H9 (cell line): ENCODE measurements at regions not wholly inside any gene's neighbourhood (a gene's known extent, or its start where the extent isn't known, plus 50 kb on each side); places are given as distances from the start of the nearest gene placed in this dataset.

ENCODE experiments used
- DNase-seq: peaks from one replicate; pipeline ENCODE4 v3.0.0-alpha.2; 2017
- H2AFZ ChIP-seq: one replicate; pipeline ENCODE4 v1.6.1; 2013; ENCODE audit warnings: mild to moderate bottlenecking, low read length, control low read depth, moderate library complexity
- H2AK5ac ChIP-seq: 2 replicates; pipeline ENCODE4 v1.6.1; 2013; ENCODE audit warnings: low read length, control low read depth, mixed read lengths; ENCODE audit not compliant: insufficient read length
- H2BK120ac ChIP-seq: one replicate; pipeline ENCODE4 v1.6.1; 2013; ENCODE audit warnings: low read depth, mild to moderate bottlenecking, low read length, control low read depth, inconsistent platforms; ENCODE audit not compliant: poor library complexity, severe bottlenecking
- H2BK12ac ChIP-seq: 2 replicates; pipeline ENCODE4 v1.6.1; 2013; ENCODE audit warnings: low read length, control low read depth, mixed read lengths, low read depth; ENCODE audit not compliant: insufficient read length
- H2BK15ac ChIP-seq: 2 replicates; pipeline ENCODE4 v1.6.1; 2013; ENCODE audit warnings: low read depth, low read length, control low read depth
- H2BK20ac ChIP-seq: one replicate; pipeline ENCODE4 v1.6.1; 2013; ENCODE audit warnings: low read depth, mild to moderate bottlenecking, low read length, control low read depth, inconsistent platforms; ENCODE audit not compliant: poor library complexity, severe bottlenecking
- H2BK5ac ChIP-seq: 2 replicates; pipeline ENCODE4 v1.6.1; 2013; ENCODE audit warnings: low read length, control low read depth, mixed read lengths; ENCODE audit not compliant: insufficient read length
- H3K14ac ChIP-seq: 2 replicates; pipeline ENCODE4 v1.6.1; 2013; ENCODE audit warnings: low read length, control low read depth; ENCODE audit not compliant: insufficient read depth
- H3K18ac ChIP-seq: 2 replicates; pipeline ENCODE4 v1.6.1; 2013; ENCODE audit warnings: low read depth, mild to moderate bottlenecking, mixed read lengths, low read length, control low read depth; ENCODE audit not compliant: insufficient read length
- H3K23ac ChIP-seq: 2 replicates; pipeline ENCODE4 v1.6.1; 2013; ENCODE audit warnings: low read length, control low read depth, mixed read lengths, low read depth; ENCODE audit not compliant: insufficient read length
- H3K23me2 ChIP-seq: 2 replicates; pipeline ENCODE4 v1.6.1; 2013; ENCODE audit warnings: low read depth, mild to moderate bottlenecking, mixed read lengths, low read length, control low read depth; ENCODE audit not compliant: insufficient read length, poor library complexity, severe bottlenecking
- H3K27ac ChIP-seq: 2 replicates; pipeline ENCODE4 v1.5.1; 2013; ENCODE audit warnings: low read length, control low read depth, mixed read lengths, low read depth; ENCODE audit not compliant: insufficient read length
- H3K27me3 ChIP-seq: 2 replicates; pipeline ENCODE4 v1.6.1; 2013; ENCODE audit warnings: low read length, control low read depth, inconsistent platforms; ENCODE audit not compliant: insufficient read depth
- H3K4ac ChIP-seq: 2 replicates; pipeline ENCODE4 v1.6.1; 2013; ENCODE audit warnings: low read depth, mild to moderate bottlenecking, control low read depth, inconsistent platforms, low read length, moderate library complexity
- H3K4me1 ChIP-seq: 2 replicates; pipeline ENCODE4 v1.6.1; 2013; ENCODE audit warnings: low read length, control low read depth, inconsistent platforms; ENCODE audit not compliant: insufficient read depth
- H3K4me2 ChIP-seq: 2 replicates; pipeline ENCODE4 v1.6.1; 2013; ENCODE audit warnings: low read length, control low read depth, mixed read lengths; ENCODE audit not compliant: insufficient read length, insufficient read depth
- H3K56ac ChIP-seq: 2 replicates; pipeline ENCODE4 v1.6.1; 2013; ENCODE audit warnings: low read depth, mild to moderate bottlenecking, mixed read lengths, low read length, control low read depth; ENCODE audit not compliant: insufficient read length
- H3K79me1 ChIP-seq: 2 replicates; pipeline ENCODE4 v1.6.1; 2013; ENCODE audit warnings: low read depth, mild to moderate bottlenecking, moderate library complexity, low read length, control low read depth, inconsistent platforms; ENCODE audit not compliant: insufficient read depth, poor library complexity, severe bottlenecking
- H3K79me2 ChIP-seq: 2 replicates; pipeline ENCODE4 v1.6.1; 2013; ENCODE audit warnings: low read length, control low read depth, inconsistent platforms; ENCODE audit not compliant: insufficient read depth
- H3K9ac ChIP-seq: 2 replicates; pipeline ENCODE4 v1.6.1; 2013; ENCODE audit warnings: low read length, control low read depth, mixed read lengths; ENCODE audit not compliant: insufficient read length; ENCODE audit errors: extremely low read depth
- H3K9me3 ChIP-seq: one replicate; pipeline ENCODE4 v1.6.1; 2013; ENCODE audit warnings: low read depth, low read length, inconsistent platforms; ENCODE audit not compliant: control insufficient read depth
- H3T11ph ChIP-seq: one replicate; pipeline ENCODE4 v1.6.1; 2013; ENCODE audit warnings: mild to moderate bottlenecking, low read length, control low read depth, inconsistent platforms
- H4K20me1 ChIP-seq: one replicate; pipeline ENCODE4 v1.6.1; 2013; ENCODE audit not compliant: control insufficient read depth, insufficient read length, insufficient read depth
- H4K5ac ChIP-seq: 2 replicates; pipeline ENCODE4 v1.6.1; 2013; ENCODE audit warnings: low read depth, mild to moderate bottlenecking, mixed read lengths, low read length, control low read depth; ENCODE audit not compliant: insufficient read length
- H4K8ac ChIP-seq: replicated peaks from 2 replicates; pipeline ENCODE4 v1.6.1; 2013; ENCODE audit warnings: low read length, control low read depth, mixed read lengths, low read depth; ENCODE audit not compliant: insufficient read length
- H4K91ac ChIP-seq: 2 replicates; pipeline ENCODE4 v1.6.1; 2013; ENCODE audit warnings: low read depth, mild to moderate bottlenecking, moderate library complexity, mixed read lengths, low read length, control low read depth; ENCODE audit not compliant: insufficient read length
- H3K27ac Mint-ChIP-seq, 3 experiments: 2 replicates in 2 of 3; 3 replicates in 1 of 3; pipeline ENCODE4 v1.8.0; 2020 to 2021; ENCODE audit warnings: mixed read lengths in 3 of 3, mild to moderate bottlenecking in 1 of 3, moderate library complexity in 1 of 3
- H3K27me3 Mint-ChIP-seq: 2 replicates; pipeline ENCODE4 v1.8.0; 2021; ENCODE audit warnings: low read depth, mild to moderate bottlenecking, moderate library complexity, mixed read lengths
- H3K36me3 Mint-ChIP-seq, 3 experiments: 2 replicates in 2 of 3; 3 replicates in 1 of 3; pipeline ENCODE4 v1.8.0; 2020 to 2021; ENCODE audit warnings: low read depth in 3 of 3, mixed read lengths in 3 of 3; ENCODE audit not compliant: insufficient read depth in 1 of 3
- H3K4me1 Mint-ChIP-seq, 2 experiments: 2 replicates each; pipeline ENCODE4 v1.8.0; 2020; ENCODE audit warnings: mixed read lengths in 2 of 2
- H3K4me3 Mint-ChIP-seq, 2 experiments: 2 replicates in 1 of 2; 3 replicates in 1 of 2; pipeline ENCODE4 v1.8.0; 2020 to 2021; ENCODE audit warnings: mild to moderate bottlenecking in 2 of 2, mixed read lengths in 2 of 2, moderate library complexity in 1 of 2
- H3K9me3 Mint-ChIP-seq, 2 experiments: 2 replicates in 1 of 2; 3 replicates in 1 of 2; pipeline ENCODE4 v1.8.0; 2020; ENCODE audit warnings: mild to moderate bottlenecking in 2 of 2, mixed read lengths in 2 of 2, moderate library complexity in 1 of 2
- WGBS: extraction: QIAGEN DNeasy Blood & Tissue Kit; methylation state at CpG from one replicate; pipeline ENCODE4 v1.1.7; 2013; ENCODE audit warnings: missing lambda C conversion rate, low lambda C conversion rate, mixed read lengths; ENCODE audit not compliant: insufficient read length; ENCODE audit errors: extremely low coverage; 5-methylcytosine and 5-hydroxymethylcytosine counted together
- TF ChIP-seq, protein P1 (sequence below): fragments of 200-600 bp; sonication (generic); conservative IDR thresholded peaks from 3 replicates; pipeline ENCODE4 v1.8.0; 2021; ENCODE audit warnings: antibody characterized with exemption, mild to moderate bottlenecking

DNA sequence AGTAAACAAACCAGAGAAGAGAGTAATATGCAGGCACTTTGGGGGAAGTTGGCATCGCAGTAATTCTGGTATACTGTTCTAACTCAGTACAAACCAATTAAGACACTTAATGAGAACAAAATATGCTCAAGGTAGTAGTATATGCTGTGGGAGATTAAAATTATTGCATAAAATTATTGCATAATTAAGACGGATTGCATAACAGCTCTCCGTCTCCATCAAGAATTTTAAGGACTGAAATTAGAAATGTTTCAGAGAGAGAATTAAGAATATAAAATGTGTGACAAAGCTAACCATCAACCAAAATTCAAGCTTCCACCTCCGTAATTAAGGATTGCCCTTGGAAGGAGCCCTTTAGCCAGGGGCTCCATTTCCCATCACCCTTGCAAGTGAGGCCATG lies 428.5 kb downstream of the ETS1 start:
- Histone ChIP-seq H3K79me1 (no peaks in the 10 kb centered on the region), H3K79me2 (no peaks in the 10 kb centered on the region), H2BK15ac (no peak overlapping the region), H4K5ac (no peak overlapping the region), H3K14ac (no peak overlapping the region), H4K91ac (no peak overlapping the region), H3K27me3 (no peaks in the 10 kb centered on the region), H2AK5ac (no peak overlapping the region), H3K4me2 (no peak overlapping the region), H3K27ac (no peak overlapping the region), H3K23me2 (no peaks in the 10 kb centered on the region), H3K56ac (no peak overlapping the region), H2BK20ac (no peak overlapping the region), H4K8ac (no peak overlapping the region), H2BK5ac (no peak overlapping the region), H2BK120ac (no peak overlapping the region), H4K20me1 (no peaks in the 10 kb centered on the region), H3T11ph (no peak overlapping the region), H3K9me3 (no peaks in the 10 kb centered on the region), H3K9ac (no peak overlapping the region), H3K4ac (no peak overlapping the region), H3K23ac (no peak overlapping the region), H3K4me1 (no peaks in the 10 kb centered on the region), H3K18ac (no peak overlapping the region), H2AFZ (no peak overlapping the region), H2BK12ac (no peak overlapping the region)
- no peaks in the 10 kb centered on the region for H3K36me3 Mint-ChIP-seq
- no CpG with 5 or more reads among the region's 4 CpGs for WGBS
- TF ChIP-seq, protein P1, sequence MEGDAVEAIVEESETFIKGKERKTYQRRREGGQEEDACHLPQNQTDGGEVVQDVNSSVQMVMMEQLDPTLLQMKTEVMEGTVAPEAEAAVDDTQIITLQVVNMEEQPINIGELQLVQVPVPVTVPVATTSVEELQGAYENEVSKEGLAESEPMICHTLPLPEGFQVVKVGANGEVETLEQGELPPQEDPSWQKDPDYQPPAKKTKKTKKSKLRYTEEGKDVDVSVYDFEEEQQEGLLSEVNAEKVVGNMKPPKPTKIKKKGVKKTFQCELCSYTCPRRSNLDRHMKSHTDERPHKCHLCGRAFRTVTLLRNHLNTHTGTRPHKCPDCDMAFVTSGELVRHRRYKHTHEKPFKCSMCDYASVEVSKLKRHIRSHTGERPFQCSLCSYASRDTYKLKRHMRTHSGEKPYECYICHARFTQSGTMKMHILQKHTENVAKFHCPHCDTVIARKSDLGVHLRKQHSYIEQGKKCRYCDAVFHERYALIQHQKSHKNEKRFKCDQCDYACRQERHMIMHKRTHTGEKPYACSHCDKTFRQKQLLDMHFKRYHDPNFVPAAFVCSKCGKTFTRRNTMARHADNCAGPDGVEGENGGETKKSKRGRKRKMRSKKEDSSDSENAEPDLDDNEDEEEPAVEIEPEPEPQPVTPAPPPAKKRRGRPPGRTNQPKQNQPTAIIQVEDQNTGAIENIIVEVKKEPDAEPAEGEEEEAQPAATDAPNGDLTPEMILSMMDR, result no peak
- no peak for DNase-seq
- H3K9me3 Mint-ChIP-seq, result no peaks in the 10 kb centered on the region
- H3K27ac Mint-ChIP-seq, result no peak overlapping the region
- 0 out of 4 replicates have a peak, but pooled peaks cover 0 to 2% of the 10 kb centered on the region in 2 experiments for H3K4me1 Mint-ChIP-seq
- H3K27me3 Mint-ChIP-seq, result no peaks in the 10 kb centered on the region; the same call in 1 of the 2 replicates
- no peak overlapping the region for H3K4me3 Mint-ChIP-seq
